PC-3 (cell line): ENCODE measurements at regions not wholly inside any gene's neighbourhood (a gene's known extent, or its start where the extent isn't known, plus 50 kb on each side); places are given as distances from the start of the nearest gene placed in this dataset.
"Not testable (repeated sequence)": the region's sequence is repeated elsewhere in the genome, so short reads cannot be mapped to it uniquely, and the experiment has no call there.

ENCODE experiments used
- ATAC-seq: fragments of 200-7000 bp; cut with Tn5 transposase; 2 replicates; pipeline ENCODE4 v1.9.1; 2020; ENCODE audit warnings: mild to moderate bottlenecking, moderate library complexity
- BruUV-seq: library from RNA; stranded (reverse); fragments of 400-500 nt; replicated peaks from 2 replicates; lab custom pipeline; 2021; lab: Mats Ljungman, UMichigan
- CTCF ChIA-PET: fragments of 300-600 bp; sonication (Branson Sonifier 250); formaldehyde crosslinking; loops from one replicate; lab custom pipeline; 2022; ENCODE audit warnings: antibody characterized with exemption; lab: Charles Lee
- POLR2A ChIA-PET: fragments of 300-600 bp; sonication (Branson Sonifier 250); formaldehyde crosslinking; loops from one replicate; lab custom pipeline; 2022; ENCODE audit warnings: antibody characterized with exemption; ENCODE audit not compliant: unreplicated experiment; lab: Charles Lee
- DNase-seq: peaks from one replicate; pipeline ENCODE4 v3.0.0-alpha.2; 2015
- H2AFZ ChIP-seq: fragments of 300-600 bp; sonication (generic); 2 replicates; pipeline ENCODE4 v1.6.0; 2016; ENCODE audit warnings: antibody characterized with exemption, low read length
- H3F3A ChIP-seq: fragments of 300-600 bp; sonication (generic); one replicate; pipeline ENCODE4 v1.6.0; 2017; ENCODE audit warnings: antibody characterized with exemption, low read length, control low read depth, mild to moderate bottlenecking; ENCODE audit not compliant: unreplicated experiment
- H3K27ac ChIP-seq: fragments of 300-600 bp; sonication (generic); 2 replicates; pipeline ENCODE4 v1.5.1; 2016; ENCODE audit warnings: mild to moderate bottlenecking, low read length
- H3K27me3 ChIP-seq: fragments of 300-600 bp; sonication (generic); 2 replicates; pipeline ENCODE4 v1.6.1; 2016; ENCODE audit warnings: low read length, mixed read lengths
- H3K36me3 ChIP-seq: fragments of 300-600 bp; sonication (generic); 2 replicates; pipeline ENCODE4 v1.6.1; 2016; ENCODE audit warnings: low read depth, mixed run types, low read length, mixed read lengths
- H3K4me1 ChIP-seq: fragments of 300-600 bp; sonication (generic); 2 replicates; pipeline ENCODE4 v1.5.1; 2016; ENCODE audit warnings: low read length; ENCODE audit not compliant: insufficient read depth
- H3K4me2 ChIP-seq: fragments of 300-600 bp; sonication (generic); 2 replicates; pipeline ENCODE4 v1.6.0; 2016; ENCODE audit warnings: low read length
- H3K4me3 ChIP-seq: fragments of 300-600 bp; sonication (generic); 2 replicates; pipeline ENCODE4 v1.5.1; 2016; ENCODE audit warnings: mild to moderate bottlenecking, low read length, mixed read lengths
- H3K79me2 ChIP-seq: fragments of 300-600 bp; sonication (generic); 2 replicates; pipeline ENCODE4 v1.6.1; 2017; ENCODE audit warnings: low read length, mixed read lengths
- H3K9ac ChIP-seq: fragments of 300-600 bp; sonication (generic); 2 replicates; pipeline ENCODE4 v1.6.0; 2016; ENCODE audit warnings: mild to moderate bottlenecking, low read length
- H3K9me2 ChIP-seq: fragments of 300-600 bp; sonication (generic); replicated peaks from 2 replicates; pipeline ENCODE4 v1.6.1; 2016; ENCODE audit warnings: mixed run types, low read length, mixed read lengths
- H3K9me3 ChIP-seq: fragments of 300-600 bp; sonication (generic); 2 replicates; pipeline ENCODE4 v1.6.1; 2016; ENCODE audit warnings: low read length, mixed read lengths
- H4K20me1 ChIP-seq: fragments of 300-600 bp; sonication (generic); 2 replicates; pipeline ENCODE4 v1.6.1; 2016; ENCODE audit warnings: low read length, mixed read lengths
- CTCF ChIP-seq: fragments of 300-600 bp; sonication (generic); conservative IDR thresholded peaks from 2 replicates; pipeline ENCODE4 v1.5.1; 2017; ENCODE audit warnings: antibody characterized with exemption, low read depth, mild to moderate bottlenecking, low read length
- EZH2 ChIP-seq: fragments of 300-600 bp; sonication (generic); IDR thresholded peaks from one replicate; pipeline ENCODE4 v1.6.1; 2017; ENCODE audit warnings: antibody characterized with exemption, mild to moderate bottlenecking, low read length; ENCODE audit not compliant: unreplicated experiment
- EZH2phosphoT487 ChIP-seq: fragments of 300-600 bp; sonication (generic); IDR thresholded peaks from 2 replicates; pipeline ENCODE4 v1.6.1; 2018; ENCODE audit warnings: mild to moderate bottlenecking, antibody characterized with exemption, low read length, borderline replicate concordance
- intact Hi-C: fragments of 100-400 bp; cut with micrococcal nuclease; formaldehyde crosslinking; loops from 2 replicates; pipeline ENCODE4 v1.9.0; 2023

- intact Hi-C loops = no loop called here
- no peaks in the 10 kb centered on the region for H3K9me2 ChIP-seq
- no peak overlapping the region for H2AFZ ChIP-seq
- no peak overlapping the region for H3K27ac ChIP-seq
- TF ChIP-seq EZH2 (no peak), EZH2phosphoT487 (no peak), CTCF (no peak)
- H3K4me1 ChIP-seq = peaks cover 27% of the 10 kb centered on the region
- H4K20me1 ChIP-seq = no peaks in the 10 kb centered on the region
- H3F3A ChIP-seq = no peaks in the 10 kb centered on the region
- H3K27me3 ChIP-seq = peaks cover 18% of the 10 kb centered on the region
- POLR2A ChIA-PET = no interaction called here
- no peak overlapping the region for H3K9ac ChIP-seq
- no peak overlapping the region for H3K4me2 ChIP-seq
- H3K36me3 ChIP-seq = no peaks in the 10 kb centered on the region
- CTCF ChIA-PET = no interaction called here
- H3K79me2 ChIP-seq = no peaks in the 10 kb centered on the region
- DNase-seq (no peak), ATAC-seq (no peak)
- BruUV-seq = no TSS peak
- no peak overlapping the region for H3K4me3 ChIP-seq
- no peaks in the 10 kb centered on the region for H3K9me3 ChIP-seq
These were observed 182.1 kb upstream of the OTX2 start for GRCh38 chr14:56992332-56992820.

- H3K79me2 ChIP-seq, H3F3A ChIP-seq, H3K9me3 ChIP-seq, H3K4me3 ChIP-seq, H4K20me1 ChIP-seq, CTCF ChIA-PET, BruUV-seq, intact Hi-C loops, H3K9ac ChIP-seq, H3K9me2 ChIP-seq, ATAC-seq, H3K4me2 ChIP-seq, POLR2A ChIA-PET, H3K27ac ChIP-seq, H2AFZ ChIP-seq, H3K36me3 ChIP-seq, DNase-seq: not testable (repeated sequence)
- Histone ChIP-seq H3K4me1 (peaks cover 15% of the 10 kb centered on the region), H3K27me3 (peaks cover 28% of the 10 kb centered on the region)
These were observed 180.8 kb upstream of the OTX2 start for GRCh38 chr14:56990991-56991627.

- Histone ChIP-seq H3K4me3 (no peak overlapping the region), H3F3A (no peaks in the 10 kb centered on the region), H3K9me2 (no peaks in the 10 kb centered on the region), H3K36me3 (no peaks in the 10 kb centered on the region), H3K27ac (no peak overlapping the region), H3K79me2 (no peaks in the 10 kb centered on the region), H3K4me2 (no peak overlapping the region), H3K9ac (no peak overlapping the region), H4K20me1 (no peaks in the 10 kb centered on the region), H3K4me1 (peaks cover under 1% of the 10 kb centered on the region), H2AFZ (no peak overlapping the region), H3K27me3 (peaks cover 44% of the 10 kb centered on the region), H3K9me3 (no peaks in the 10 kb centered on the region)
- ChIA-PET CTCF (no interaction called here), POLR2A (no interaction called here)
- TF ChIP-seq CTCF (no peak), EZH2 (no peak), EZH2phosphoT487 (no peak)
- no peak for ATAC-seq
- intact Hi-C loops = no loop called here
- BruUV-seq = no TSS peak
- DNase-seq = no peak
These were observed 179.1 kb upstream of the OTX2 start for GRCh38 chr14:56989359-56989758.
